Right lobe of liver (tissue), 6 donors: ENCODE measurements at regions not wholly inside any gene's neighbourhood (a gene's known extent, or its start where the extent isn't known, plus 50 kb on each side); places are given as distances from the start of the nearest gene placed in this dataset.
"Not testable (repeated sequence)": the region's sequence is repeated elsewhere in the genome, so short reads cannot be mapped to it uniquely, and the experiment has no call there.

Experiments
- ATAC-seq, 4 donors: fragments of 200-7000 bp; cut with Tn5 transposase; one replicate each; pipeline ENCODE4 v1.9.1; 2020; ENCODE audit warnings: mild to moderate bottlenecking in 4 of 4, moderate library complexity in 4 of 4
- DNase-seq, 3 donors: peaks; one replicate each; pipeline ENCODE4 v3.0.0-alpha.2; 2020
- H3K27ac ChIP-seq, 3 donors: fragments of 200-600 bp; one replicate each; pipeline ENCODE4 v1.8.0; 2022
- H3K27me3 ChIP-seq, 2 donors: fragments of 200-600 bp; one replicate each; pipeline ENCODE4 v1.8.0; 2022
- H3K36me3 ChIP-seq, 4 donors: fragments of 200-600 bp; sonication (generic) in 1 of 4; one replicate each; pipeline versions ENCODE4 v1.5.1 to v1.8.0; 2017 to 2022; ENCODE audit warnings: control low read depth in 1 of 4
- H3K4me1 ChIP-seq, 4 donors: fragments of 200-600 bp; sonication (generic) in 1 of 4; one replicate each; pipeline versions ENCODE4 v1.5.1 to v1.8.0; 2017 to 2022; ENCODE audit warnings: control low read depth in 1 of 4
- H3K4me3 ChIP-seq, 3 donors: fragments of 200-600 bp; one replicate each; pipeline ENCODE4 v1.8.0; 2022
- H3K9me3 ChIP-seq, 4 donors: fragments of 200-600 bp; sonication (generic) in 1 of 4; one replicate each; pipeline versions ENCODE4 v1.5.1 to v1.8.0; 2017 to 2022; ENCODE audit warnings: control low read depth in 1 of 4
- POLR2A ChIP-seq: fragments of 450-650 bp; IDR thresholded peaks from one replicate; pipeline ENCODE4 v1.6.1; 2017; ENCODE audit warnings: antibody characterized with exemption, mild to moderate bottlenecking
- WGBS: methylation state at CpG from one replicate; pipeline ENCODE4 v1.1.6; 2018; ENCODE audit warnings: low coverage, low lambda C conversion rate; ENCODE audit not compliant: insufficient coverage; ENCODE audit errors: missing lambda C conversion rate; 5-methylcytosine and 5-hydroxymethylcytosine counted together
- intact Hi-C, 2 donors: fragments of 100-400 bp; cut with DNase I; formaldehyde crosslinking; loops; one replicate each; pipeline versions ENCODE4 v1.11.2 to v1.14.1; 2022
- TF ChIP-seq, protein P1 (sequence below), 4 donors: fragments of 200-600 bp in 3 of 4; fragments of 450-650 bp in 1 of 4; IDR thresholded peaks; one replicate each; pipeline versions ENCODE4 v1.5.1 to v1.8.0; 2016 to 2022; ENCODE audit warnings: antibody characterized with exemption in 4 of 4, mild to moderate bottlenecking in 2 of 4
- donor health status: DM: no; HTN: yes; CAD: no.
- donor health status: DM: no; HTN: no; CAD: no.
- donor health status: DM: no; HTN: no; CAD: no.
- donor health status: DM: no; HTN: yes; CAD: no.
- donor health status: DM: no; HTN: yes; CAD: no.

DNA sequence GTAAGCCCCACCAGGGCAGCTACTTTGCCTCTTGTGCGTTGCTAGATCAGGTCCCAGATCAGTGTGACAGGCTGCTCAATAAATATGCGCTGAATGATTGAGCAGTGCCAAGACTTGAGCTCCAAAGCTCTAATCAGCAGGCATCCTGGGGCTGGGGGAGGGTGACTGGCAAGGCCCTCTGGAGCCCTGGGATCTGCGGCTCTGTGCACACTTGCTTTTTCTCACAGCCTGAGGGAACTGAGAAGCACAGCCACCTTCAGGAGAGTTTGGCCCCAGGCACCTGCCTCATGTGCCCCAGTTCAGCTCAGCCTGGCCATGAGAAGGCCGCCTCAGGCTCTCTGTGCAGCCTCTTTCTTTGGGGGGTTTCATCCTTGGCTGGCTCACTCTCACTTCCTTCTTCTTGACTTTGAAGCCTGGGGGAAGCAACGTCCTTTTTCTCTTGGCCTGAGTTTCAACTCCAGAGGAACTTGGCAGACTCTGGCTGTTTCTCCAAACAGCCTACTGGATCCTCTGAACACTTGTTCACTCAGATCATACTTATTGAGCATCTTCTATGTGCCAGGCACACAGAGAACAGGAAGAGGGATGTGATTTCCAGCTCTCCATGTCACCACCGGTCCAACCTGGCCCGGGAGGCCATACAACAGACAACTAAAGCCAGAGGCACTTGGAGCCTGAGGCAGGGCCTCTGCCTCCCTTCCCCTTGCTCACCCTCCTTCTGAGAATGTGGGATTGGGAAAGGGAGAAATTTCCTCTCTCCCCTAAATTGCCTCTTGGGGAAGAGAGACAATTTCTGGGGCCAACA, 114.0 kb downstream of the VEGFA start:
- Histone ChIP-seq H3K36me3 (no peaks in the 10 kb centered on the region), H3K27me3 (no peaks in the 10 kb centered on the region), H3K27ac (no peak overlapping the region), H3K4me3 (no peak overlapping the region), H3K9me3 (no peaks in the 10 kb centered on the region), H3K4me1 (peaks cover 0 to 19% (median 8%) of the 10 kb centered on the region in 4 donors)
- intact Hi-C loops = no loop called here
- DNase-seq = no peak
- 48% methylated on average over 5 of the region's 7 CpGs for WGBS
- no peak for TF ChIP-seq POLR2A
- ATAC-seq = peak in 2 of 4 donors; percentile 17 to 39

- H3K9me3 ChIP-seq, H3K27me3 ChIP-seq, H3K4me3 ChIP-seq, H3K27ac ChIP-seq, H3K36me3 ChIP-seq, DNase-seq, ATAC-seq, intact Hi-C loops: not testable (repeated sequence)
- H3K4me1 ChIP-seq = peaks cover 0 to 11% (median 4%) of the 10 kb centered on the region in 4 donors
- WGBS = 91% methylated on average over 6 of the region's 9 CpGs
These were observed 112.9 kb downstream of the VEGFA start for GRCh38 chr6:43882690-43883448.

GRCh38 chr6:43880236-43881137, 110.5 kb downstream of the VEGFA start:
- no peaks in the 10 kb centered on the region for H3K27me3 ChIP-seq
- no peak overlapping the region for H3K4me3 ChIP-seq
- no peak for ATAC-seq
- H3K4me1 ChIP-seq = no peaks in the 10 kb centered on the region
- H3K36me3 ChIP-seq = no peaks in the 10 kb centered on the region
- 82% methylated on average over 6 of the region's 6 CpGs for WGBS
- TF ChIP-seq, protein P1, sequence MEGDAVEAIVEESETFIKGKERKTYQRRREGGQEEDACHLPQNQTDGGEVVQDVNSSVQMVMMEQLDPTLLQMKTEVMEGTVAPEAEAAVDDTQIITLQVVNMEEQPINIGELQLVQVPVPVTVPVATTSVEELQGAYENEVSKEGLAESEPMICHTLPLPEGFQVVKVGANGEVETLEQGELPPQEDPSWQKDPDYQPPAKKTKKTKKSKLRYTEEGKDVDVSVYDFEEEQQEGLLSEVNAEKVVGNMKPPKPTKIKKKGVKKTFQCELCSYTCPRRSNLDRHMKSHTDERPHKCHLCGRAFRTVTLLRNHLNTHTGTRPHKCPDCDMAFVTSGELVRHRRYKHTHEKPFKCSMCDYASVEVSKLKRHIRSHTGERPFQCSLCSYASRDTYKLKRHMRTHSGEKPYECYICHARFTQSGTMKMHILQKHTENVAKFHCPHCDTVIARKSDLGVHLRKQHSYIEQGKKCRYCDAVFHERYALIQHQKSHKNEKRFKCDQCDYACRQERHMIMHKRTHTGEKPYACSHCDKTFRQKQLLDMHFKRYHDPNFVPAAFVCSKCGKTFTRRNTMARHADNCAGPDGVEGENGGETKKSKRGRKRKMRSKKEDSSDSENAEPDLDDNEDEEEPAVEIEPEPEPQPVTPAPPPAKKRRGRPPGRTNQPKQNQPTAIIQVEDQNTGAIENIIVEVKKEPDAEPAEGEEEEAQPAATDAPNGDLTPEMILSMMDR (IDR thresholded peaks at IDR 0.05) = no peak
- no peak for TF ChIP-seq POLR2A
- intact Hi-C loops = no loop called here
- H3K9me3 ChIP-seq = no peaks in the 10 kb centered on the region
- no peak overlapping the region for H3K27ac ChIP-seq
- DNase-seq = no peak

- Histone ChIP-seq H3K27ac (no peak overlapping the region), H3K4me3 (no peak overlapping the region), H3K27me3 (no peaks in the 10 kb centered on the region), H3K4me1 (peaks cover 0 to under 1% (median 0%) of the 10 kb centered on the region in 4 donors), H3K36me3 (no peaks in the 10 kb centered on the region), H3K9me3 (no peaks in the 10 kb centered on the region)
- ATAC-seq = no peak
- DNase-seq = no peak
- 85% methylated on average over 4 of the region's 4 CpGs for WGBS
- no peak for TF ChIP-seq POLR2A
- TF ChIP-seq, protein P1 (IDR thresholded peaks at IDR 0.05) = no peak
- intact Hi-C loops = no loop called here
These were observed 109.7 kb downstream of the VEGFA start for GRCh38 chr6:43879722-43880121.

GRCh38 chr6:43878823-43879495, 108.9 kb downstream of the VEGFA start:
- DNase-seq (peak in 2 of 3 donors; percentile 54 to 61), ATAC-seq (peak; percentile 37 to 61 (median 54))
- WGBS = no CpG with 5 or more reads among the region's 11 CpGs
- H3K27me3 ChIP-seq = no peaks in the 10 kb centered on the region
- H3K36me3 ChIP-seq = no peaks in the 10 kb centered on the region
- H3K9me3 ChIP-seq = no peaks in the 10 kb centered on the region
- H3K4me3 ChIP-seq = no peak overlapping the region
- peaks cover 0 to 7% (median 0%) of the 10 kb centered on the region in 4 donors for H3K4me1 ChIP-seq
- no peak overlapping the region for H3K27ac ChIP-seq
- intact Hi-C loops = no loop called here
- no peak for TF ChIP-seq POLR2A
- TF ChIP-seq, protein P1 (IDR thresholded peaks at IDR 0.05) = no peak
